SH-SY5Y (cell line): ENCODE measurements at regions not wholly inside any gene's neighbourhood (a gene's known extent, or its start where the extent isn't known, plus 50 kb on each side); places are given as distances from the start of the nearest gene placed in this dataset.

Experiments
- GATA2 ChIP-seq: IDR thresholded peaks from 2 replicates; pipeline ENCODE4 v1.6.1; 2011; ENCODE audit warnings: mild to moderate bottlenecking, low read depth, low read length
- GATA3 ChIP-seq: IDR thresholded peaks from 2 replicates; pipeline ENCODE4 v1.6.1; 2011; ENCODE audit warnings: low read depth, mild to moderate bottlenecking, low read length, moderate library complexity

DNA sequence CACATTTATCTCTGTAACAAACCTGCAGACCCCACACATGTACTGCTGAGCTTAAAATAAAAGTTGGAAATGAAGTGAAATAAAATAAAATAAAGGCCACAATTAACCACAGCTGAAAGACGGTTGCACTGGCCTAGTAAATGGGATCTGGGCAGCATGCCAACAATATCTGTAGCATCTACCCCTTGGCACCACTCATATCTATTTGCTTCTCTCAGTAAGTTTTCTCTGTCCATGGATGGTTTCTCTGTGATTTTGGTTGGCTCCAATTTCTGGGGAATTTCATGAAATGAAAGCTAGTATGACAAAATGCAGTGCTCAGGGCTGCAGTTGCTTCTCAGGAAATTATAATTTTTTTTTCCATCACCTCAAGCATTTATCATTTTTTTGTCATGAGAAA, 172.0 kb upstream of the IL15 start:
- peak; percentile 97 for TF ChIP-seq GATA2
- peak; percentile 82 for TF ChIP-seq GATA3
